IMR-90 (cell line): ENCODE measurements at regions not wholly inside any gene's neighbourhood (a gene's known extent, or its start where the extent isn't known, plus 50 kb on each side); places are given as distances from the start of the nearest gene placed in this dataset.

Experiments
- CEBPB ChIP-seq: IDR thresholded peaks from 2 replicates; pipeline ENCODE4 v1.6.1; 2012; ENCODE audit warnings: low read depth, low read length, improper control_type of control experiment
- FOS ChIP-seq: fragments of 150-350 bp; IDR thresholded peaks from 2 replicates; pipeline ENCODE4 v1.6.1; 2016; ENCODE audit warnings: low read depth, low read length
- MAZ ChIP-seq: IDR thresholded peaks from 2 replicates; pipeline ENCODE4 v1.6.1; 2012; ENCODE audit warnings: low read depth, mild to moderate bottlenecking, low read length, improper control_type of control experiment, moderate library complexity, borderline replicate concordance
- MXI1 ChIP-seq: IDR thresholded peaks from 2 replicates; pipeline ENCODE4 v1.6.1; 2012; ENCODE audit warnings: low read depth, mild to moderate bottlenecking, low read length, moderate library complexity, borderline replicate concordance
- NFE2L2 ChIP-seq: fragments of 150-350 bp; IDR thresholded peaks from 2 replicates; pipeline ENCODE4 v1.6.1; 2016; ENCODE audit warnings: low read depth, mild to moderate bottlenecking, low read length
- POLR2A ChIP-seq: IDR thresholded peaks from 2 replicates; pipeline ENCODE4 v1.6.1; 2012; ENCODE audit warnings: mild to moderate bottlenecking, low read depth, low read length
- RAD21 ChIP-seq: IDR thresholded peaks from 2 replicates; pipeline ENCODE4 v1.6.1; 2012; ENCODE audit warnings: low read length, improper control_type of control experiment
- RCOR1 ChIP-seq: IDR thresholded peaks from 2 replicates; pipeline ENCODE4 v1.6.1; 2012; ENCODE audit warnings: mild to moderate bottlenecking, low read length, improper control_type of control experiment; ENCODE audit not compliant: insufficient replicate concordance
- RFX5 ChIP-seq: IDR thresholded peaks from 2 replicates; pipeline ENCODE4 v1.8.0; 2012; ENCODE audit warnings: low read depth, mild to moderate bottlenecking, low read length, moderate library complexity
- SMC3 ChIP-seq: fragments of 150-350 bp; IDR thresholded peaks from 2 replicates; pipeline ENCODE4 v1.6.1; 2016; ENCODE audit warnings: low read depth, mild to moderate bottlenecking, antibody characterized with exemption, low read length, moderate library complexity
- TF ChIP-seq, protein P1 (sequence below): conservative IDR thresholded peaks from 2 replicates; pipeline ENCODE4 v1.5.1; 2012; ENCODE audit warnings: mild to moderate bottlenecking, low read depth, low read length, improper control_type of control experiment
- TF ChIP-seq, protein P2 (sequence below): fragments of 150-350 bp; IDR thresholded peaks from 2 replicates; pipeline ENCODE4 v1.6.1; 2017; ENCODE audit warnings: mild to moderate bottlenecking, antibody characterized with exemption, low read length, low read depth

DNA sequence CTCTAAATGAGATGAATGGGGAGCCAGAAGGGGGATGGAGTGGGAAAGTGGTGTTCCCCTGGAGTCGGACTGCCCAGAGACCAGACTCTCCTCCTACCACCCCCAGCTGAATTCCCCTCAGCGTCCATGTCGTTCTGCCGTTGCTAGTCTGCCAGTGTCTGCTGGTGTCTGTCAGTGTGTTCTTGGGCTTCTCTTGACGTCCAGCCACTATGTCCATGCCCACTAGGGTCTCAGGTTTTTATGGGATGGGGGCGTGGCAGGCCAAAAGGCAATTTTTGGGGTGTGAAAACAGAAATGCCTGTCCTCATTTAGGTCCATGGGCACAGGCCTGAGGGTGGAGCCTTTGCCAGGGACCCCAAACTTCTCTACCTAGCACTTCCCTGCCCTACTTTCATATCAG lies 589.6 kb downstream of the IGSF11 start:
- no peak for TF ChIP-seq POLR2A
- no peak for TF ChIP-seq CEBPB
- TF ChIP-seq, protein P1, sequence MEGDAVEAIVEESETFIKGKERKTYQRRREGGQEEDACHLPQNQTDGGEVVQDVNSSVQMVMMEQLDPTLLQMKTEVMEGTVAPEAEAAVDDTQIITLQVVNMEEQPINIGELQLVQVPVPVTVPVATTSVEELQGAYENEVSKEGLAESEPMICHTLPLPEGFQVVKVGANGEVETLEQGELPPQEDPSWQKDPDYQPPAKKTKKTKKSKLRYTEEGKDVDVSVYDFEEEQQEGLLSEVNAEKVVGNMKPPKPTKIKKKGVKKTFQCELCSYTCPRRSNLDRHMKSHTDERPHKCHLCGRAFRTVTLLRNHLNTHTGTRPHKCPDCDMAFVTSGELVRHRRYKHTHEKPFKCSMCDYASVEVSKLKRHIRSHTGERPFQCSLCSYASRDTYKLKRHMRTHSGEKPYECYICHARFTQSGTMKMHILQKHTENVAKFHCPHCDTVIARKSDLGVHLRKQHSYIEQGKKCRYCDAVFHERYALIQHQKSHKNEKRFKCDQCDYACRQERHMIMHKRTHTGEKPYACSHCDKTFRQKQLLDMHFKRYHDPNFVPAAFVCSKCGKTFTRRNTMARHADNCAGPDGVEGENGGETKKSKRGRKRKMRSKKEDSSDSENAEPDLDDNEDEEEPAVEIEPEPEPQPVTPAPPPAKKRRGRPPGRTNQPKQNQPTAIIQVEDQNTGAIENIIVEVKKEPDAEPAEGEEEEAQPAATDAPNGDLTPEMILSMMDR: no peak
- TF ChIP-seq MXI1: no peak
- no peak for TF ChIP-seq FOS
- TF ChIP-seq, protein P2, sequence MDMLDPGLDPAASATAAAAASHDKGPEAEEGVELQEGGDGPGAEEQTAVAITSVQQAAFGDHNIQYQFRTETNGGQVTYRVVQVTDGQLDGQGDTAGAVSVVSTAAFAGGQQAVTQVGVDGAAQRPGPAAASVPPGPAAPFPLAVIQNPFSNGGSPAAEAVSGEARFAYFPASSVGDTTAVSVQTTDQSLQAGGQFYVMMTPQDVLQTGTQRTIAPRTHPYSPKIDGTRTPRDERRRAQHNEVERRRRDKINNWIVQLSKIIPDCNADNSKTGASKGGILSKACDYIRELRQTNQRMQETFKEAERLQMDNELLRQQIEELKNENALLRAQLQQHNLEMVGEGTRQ: no peak
- no peak for TF ChIP-seq RAD21
- no peak for TF ChIP-seq RFX5
- TF ChIP-seq RCOR1: no peak
- no peak for TF ChIP-seq SMC3
- TF ChIP-seq NFE2L2: no peak
- no peak for TF ChIP-seq MAZ
